Transverse colon (tissue), 4 donors: ENCODE measurements at regions not wholly inside any gene's neighbourhood (a gene's known extent, or its start where the extent isn't known, plus 50 kb on each side); places are given as distances from the start of the nearest gene placed in this dataset.

Experiments used
- DNase-seq: peaks from one replicate; pipeline ENCODE4 v3.0.0-alpha.2; 2019
- H3K27ac ChIP-seq, 4 donors: fragments of 200-600 bp; sonication (generic); 2 replicates each; pipeline ENCODE4 v1.5.1; 2016 to 2018; ENCODE audit warnings: inconsistent platforms in 4 of 4
- H3K27me3 ChIP-seq: fragments of 200-600 bp; sonication (generic); 2 replicates; pipeline ENCODE4 v1.5.1; 2017; ENCODE audit warnings: inconsistent platforms
- H3K36me3 ChIP-seq, 4 donors: fragments of 200-600 bp; sonication (generic); 2 replicates each; pipeline ENCODE4 v1.5.1; 2017 to 2019; ENCODE audit warnings: inconsistent platforms in 4 of 4
- H3K4me1 ChIP-seq, 4 donors: fragments of 200-600 bp; sonication (generic); 2 replicates each; pipeline ENCODE4 v1.5.1; 2017 to 2020; ENCODE audit warnings: inconsistent platforms in 4 of 4
- H3K4me3 ChIP-seq, 4 donors: fragments of 200-600 bp; sonication (generic); 1 replicate in 1 of 4; 2 replicates in 3 of 4; pipeline versions ENCODE4 v1.5.1 to v1.6.1; 2017 to 2019; ENCODE audit warnings: inconsistent platforms in 4 of 4
- H3K9me3 ChIP-seq, 2 donors: fragments of 200-600 bp; sonication (generic); 2 replicates each; pipeline ENCODE4 v1.5.1; 2017 to 2019; ENCODE audit warnings: inconsistent platforms in 2 of 2
- CTCF ChIP-seq, 5 experiments: fragments of 200-600 bp in 3 of 5; fragments of 450-650 bp in 2 of 5; sonication (generic) in 3 of 5; IDR thresholded peaks; 1 replicate in 2 of 5; 2 replicates in 3 of 5; pipeline ENCODE4 v1.5.1; 2016 to 2017; ENCODE audit warnings: antibody characterized with exemption in 5 of 5, inconsistent platforms in 3 of 5, mild to moderate bottlenecking in 2 of 5, moderate library complexity in 1 of 5
- EP300 ChIP-seq: sonication (generic); formaldehyde crosslinking; IDR thresholded peaks from one replicate; pipeline ENCODE4 v1.6.1; 2017; ENCODE audit warnings: antibody characterized with exemption, low read depth
- POLR2A ChIP-seq: fragments of 450-650 bp; IDR thresholded peaks from one replicate; pipeline ENCODE4 v1.6.1; 2016; ENCODE audit warnings: antibody characterized with exemption, mild to moderate bottlenecking, moderate library complexity
- POLR2AphosphoS5 ChIP-seq, 3 donors: sonication (generic); formaldehyde crosslinking; IDR thresholded peaks; one replicate each; pipeline ENCODE4 v1.6.1; 2016; ENCODE audit warnings: antibody characterized with exemption in 3 of 3
- WGBS, 2 donors: methylation state at CpG; one replicate each; pipeline ENCODE4 v1.1.5; 2018; ENCODE audit warnings: low coverage in 1 of 2; 5-methylcytosine and 5-hydroxymethylcytosine counted together
- in situ Hi-C, 4 donors: fragments of 200-750 bp; cut with MboI; loops; one replicate each; pipeline versions ENCODE4 v1.15.0 to v1.15.1; 2017; ENCODE audit warnings: low sequenced_read_pairs in 3 of 4, low pct_ligation_motif_present in 1 of 4, low pct_unique_long_range_greater_than_20kb in 1 of 4
- intact Hi-C: fragments of 100-400 bp; cut with DNase I; formaldehyde crosslinking; loops from one replicate; pipeline ENCODE4 v1.15.1; 2023; ENCODE audit warnings: low total_unique reads

GRCh38 chr11:106333678-106334077 is 256.2 kb downstream of the AASDHPPT start:
- 57 to 94% methylated on average over 2 of the region's 2 CpGs for WGBS, 2 donors
- no peaks in the 10 kb centered on the region for H3K27me3 ChIP-seq
- DNase-seq, result no peak
- H3K9me3 ChIP-seq, result no peaks in the 10 kb centered on the region
- H3K4me3 ChIP-seq, result no peak overlapping the region
- no peaks in the 10 kb centered on the region for H3K4me1 ChIP-seq
- intact Hi-C loops, result no loop called here
- in situ Hi-C loops, result no loop called here
- H3K27ac ChIP-seq, result no peak overlapping the region
- no peaks in the 10 kb centered on the region for H3K36me3 ChIP-seq
- TF ChIP-seq POLR2AphosphoS5 (IDR thresholded peaks at IDR 0.05) (no peak), POLR2A (no peak), CTCF (IDR thresholded peaks at IDR 0.05) (no peak), EP300 (no peak)

GRCh38 chr11:106344394-106344793 is 266.9 kb downstream of the AASDHPPT start:
- TF ChIP-seq POLR2AphosphoS5 (IDR thresholded peaks at IDR 0.05), result no peak
- TF ChIP-seq POLR2A, result no peak
- no peak for TF ChIP-seq EP300
- no peak for TF ChIP-seq CTCF (IDR thresholded peaks at IDR 0.05)
- DNase-seq, result no peak
- 17 to 49% methylated on average over 2 of the region's 2 CpGs for WGBS, 2 donors

GRCh38 chr11:106344966-106345365 is 267.5 kb downstream of the AASDHPPT start:
- DNase-seq, result no peak
- Histone ChIP-seq H3K9me3 (no peaks in the 10 kb centered on the region), H3K27ac (no peak overlapping the region), H3K4me1 (no peaks in the 10 kb centered on the region), H3K36me3 (no peaks in the 10 kb centered on the region), H3K27me3 (no peaks in the 10 kb centered on the region), H3K4me3 (no peak overlapping the region)
- intact Hi-C loops, result no loop called here
- TF ChIP-seq POLR2A, result no peak
- TF ChIP-seq CTCF (IDR thresholded peaks at IDR 0.05), result no peak
- no peak for TF ChIP-seq EP300
- no peak for TF ChIP-seq POLR2AphosphoS5 (IDR thresholded peaks at IDR 0.05)
- 67 to 90% methylated on average over 1 of the region's 1 CpG for WGBS, 2 donors
- in situ Hi-C loops, result no loop called here

More at GRCh38 chr11:106344394-106344793, 266.9 kb downstream of the AASDHPPT start:
- H3K4me3 ChIP-seq, result no peak overlapping the region
- H3K4me1 ChIP-seq, result no peaks in the 10 kb centered on the region
- intact Hi-C loops, result no loop called here
- H3K27ac ChIP-seq, result no peak overlapping the region
- no peaks in the 10 kb centered on the region for H3K27me3 ChIP-seq
- H3K9me3 ChIP-seq, result no peaks in the 10 kb centered on the region
- no peaks in the 10 kb centered on the region for H3K36me3 ChIP-seq
- in situ Hi-C loops, result no loop called here

GRCh38 chr11:106353031-106353430 is 275.6 kb downstream of the AASDHPPT start:
- Histone ChIP-seq H3K4me3 (no peak overlapping the region), H3K27me3 (no peaks in the 10 kb centered on the region), H3K27ac (no peak overlapping the region), H3K36me3 (no peaks in the 10 kb centered on the region), H3K4me1 (no peaks in the 10 kb centered on the region), H3K9me3 (no peaks in the 10 kb centered on the region)
- intact Hi-C loops, result no loop called here
- DNase-seq, result no peak
- TF ChIP-seq EP300, result no peak
- TF ChIP-seq POLR2A, result no peak
- TF ChIP-seq CTCF (IDR thresholded peaks at IDR 0.05), result no peak
- no peak for TF ChIP-seq POLR2AphosphoS5 (IDR thresholded peaks at IDR 0.05)
- WGBS, 2 donors, result 77 to 88% methylated on average over 2 of the region's 2 CpGs
- in situ Hi-C loops, result no loop called here
